ENCODE measurements at regions not wholly inside any gene's neighbourhood (a gene's known extent, or its start where the extent isn't known, plus 50 kb on each side); places are given as distances from the start of the nearest gene placed in this dataset.

GRCh38 chr12:85713373-85713772 lies 122.8 kb downstream of the RASSF9 start:
- no peaks in the 10 kb centered on the region for H3K4me1 ChIP-seq (ENCODE audit: insufficient read depth, low read length, poor library complexity, severe bottlenecking)
- no peaks in the 10 kb centered on the region for H3K9me3 ChIP-seq (ENCODE audit: insufficient read depth, low read depth, low read length)
- H2AFZ ChIP-seq (ENCODE audit: low read length), result no peak overlapping the region
- no peaks in the 10 kb centered on the region for H3K36me3 ChIP-seq (ENCODE audit: insufficient read depth, low read length)
- H3F3A ChIP-seq (ENCODE audit: low read depth), result no peaks in the 10 kb centered on the region
- H3K9me2 ChIP-seq (replicated peaks; ENCODE audit: low read depth, low read length), result no peaks in the 10 kb centered on the region
- no peak overlapping the region for H3K4me3 ChIP-seq (ENCODE audit: low read length, poor library complexity, severe bottlenecking)
- no peaks in the 10 kb centered on the region for H3K79me2 ChIP-seq (ENCODE audit: insufficient read depth, low read length)
- TF ChIP-seq EZH2phosphoT487 (IDR thresholded peaks at IDR 0.05; ENCODE audit: borderline replicate concordance), result no peak
- no peak for TF ChIP-seq CTCF (conservative IDR thresholded peaks at IDR 0.05; ENCODE audit: low read length)
- no peaks in the 10 kb centered on the region for H4K20me1 ChIP-seq (ENCODE audit: insufficient read depth, low read length, poor library complexity, severe bottlenecking)
- H3K4me2 ChIP-seq (ENCODE audit: low read depth, low read length, poor library complexity, severe bottlenecking), result no peak overlapping the region
- no peaks in the 10 kb centered on the region for H3K27me3 ChIP-seq (ENCODE audit: insufficient read depth, low read length, poor library complexity, severe bottlenecking)
- H3K9ac ChIP-seq (ENCODE audit: low read depth, low read length, poor library complexity, severe bottlenecking), result no peak overlapping the region

- Histone ChIP-seq H3K9me3 (ENCODE audit: insufficient read depth, low read depth, low read length) (no peaks in the 10 kb centered on the region), H3F3A (ENCODE audit: low read depth) (no peaks in the 10 kb centered on the region), H3K36me3 (ENCODE audit: insufficient read depth, low read length) (no peaks in the 10 kb centered on the region), H4K20me1 (ENCODE audit: insufficient read depth, low read length, poor library complexity, severe bottlenecking) (no peaks in the 10 kb centered on the region), H3K9me2 (replicated peaks; ENCODE audit: low read depth, low read length) (no peaks in the 10 kb centered on the region), H3K4me2 (ENCODE audit: low read depth, low read length, poor library complexity, severe bottlenecking) (no peak overlapping the region), H3K9ac (ENCODE audit: low read depth, low read length, poor library complexity, severe bottlenecking) (no peak overlapping the region), H3K4me1 (ENCODE audit: insufficient read depth, low read length, poor library complexity, severe bottlenecking) (no peaks in the 10 kb centered on the region), H3K4me3 (ENCODE audit: low read length, poor library complexity, severe bottlenecking) (no peak overlapping the region), H3K27me3 (ENCODE audit: insufficient read depth, low read length, poor library complexity, severe bottlenecking) (no peaks in the 10 kb centered on the region), H2AFZ (ENCODE audit: low read length) (no peak overlapping the region), H3K79me2 (ENCODE audit: insufficient read depth, low read length) (no peaks in the 10 kb centered on the region)
- TF ChIP-seq EZH2phosphoT487 (IDR thresholded peaks at IDR 0.05; ENCODE audit: borderline replicate concordance), result no peak
- TF ChIP-seq CTCF (conservative IDR thresholded peaks at IDR 0.05; ENCODE audit: low read length), result no peak
These were observed 121.8 kb downstream of the RASSF9 start for GRCh38 chr12:85714425-85714824.

- H3K4me1 ChIP-seq (ENCODE audit: insufficient read depth, low read length, poor library complexity, severe bottlenecking), result no peaks in the 10 kb centered on the region
- no peaks in the 10 kb centered on the region for H3K9me2 ChIP-seq (replicated peaks; ENCODE audit: low read depth, low read length)
- no peaks in the 10 kb centered on the region for H4K20me1 ChIP-seq (ENCODE audit: insufficient read depth, low read length, poor library complexity, severe bottlenecking)
- no peaks in the 10 kb centered on the region for H3K9me3 ChIP-seq (ENCODE audit: insufficient read depth, low read depth, low read length)
- no peak overlapping the region for H2AFZ ChIP-seq (ENCODE audit: low read length)
- TF ChIP-seq EZH2phosphoT487 (IDR thresholded peaks at IDR 0.05; ENCODE audit: borderline replicate concordance) (no peak), CTCF (conservative IDR thresholded peaks at IDR 0.05; ENCODE audit: low read length) (no peak)
- no peaks in the 10 kb centered on the region for H3K36me3 ChIP-seq (ENCODE audit: insufficient read depth, low read length)
- H3K4me3 ChIP-seq (ENCODE audit: low read length, poor library complexity, severe bottlenecking), result no peak overlapping the region
- no peaks in the 10 kb centered on the region for H3K27me3 ChIP-seq (ENCODE audit: insufficient read depth, low read length, poor library complexity, severe bottlenecking)
- no peak overlapping the region for H3K4me2 ChIP-seq (ENCODE audit: low read depth, low read length, poor library complexity, severe bottlenecking)
- no peak overlapping the region for H3K9ac ChIP-seq (ENCODE audit: low read depth, low read length, poor library complexity, severe bottlenecking)
- H3K79me2 ChIP-seq (ENCODE audit: insufficient read depth, low read length), result no peaks in the 10 kb centered on the region
- no peaks in the 10 kb centered on the region for H3F3A ChIP-seq (ENCODE audit: low read depth)
These were observed 115.7 kb downstream of the RASSF9 start for GRCh38 chr12:85720308-85721033.

All from Loucy (cell line).